ENCODE measurements at regions not wholly inside any gene's neighbourhood (a gene's known extent, or its start where the extent isn't known, plus 50 kb on each side); places are given as distances from the start of the nearest gene placed in this dataset.

DNA sequence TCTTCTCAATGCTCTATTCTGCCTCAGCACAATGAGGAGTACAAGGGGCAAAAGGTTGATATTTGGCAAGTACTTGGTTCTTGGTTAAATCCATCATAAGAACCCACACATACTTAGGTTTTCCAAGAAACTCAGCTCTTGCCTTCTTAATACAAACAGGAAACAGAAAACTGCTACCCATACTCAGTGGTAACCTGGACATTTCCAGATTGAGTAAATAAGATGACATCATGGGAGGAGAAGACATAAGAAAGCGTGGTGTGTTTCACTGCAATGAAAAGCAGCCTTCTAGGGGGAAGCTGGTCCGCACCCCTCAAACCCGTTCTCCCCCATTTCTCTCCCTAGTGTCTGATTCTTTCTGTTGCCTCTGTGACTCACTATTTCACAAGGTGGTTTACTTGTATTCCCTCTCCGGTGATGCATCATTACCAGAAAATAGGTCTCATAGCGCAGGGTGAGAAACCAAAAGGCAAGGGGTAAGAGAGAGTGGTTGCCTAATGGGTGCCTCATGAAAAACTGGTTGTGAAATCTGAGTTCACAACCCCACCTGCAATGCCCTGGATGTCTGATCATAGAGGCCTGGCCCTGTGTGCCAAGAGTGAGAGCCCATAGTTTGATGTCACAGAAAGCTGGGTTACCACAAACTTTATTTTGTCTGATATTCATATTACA, 326.5 kb upstream of the TBX3 start:
- no peak overlapping the region for H3K27ac ChIP-seq (ENCODE audit: low read depth, low read length)

More for the DNA sequence above, 326.5 kb upstream of the TBX3 start:
- RAD21 ChIA-PET (ENCODE audit: low non-redundant PET in 1 of 2, low total read pairs in 2 of 2, uncharacterized antibody in 2 of 2, unreplicated experiment in 2 of 2), result no interaction called here
- Histone ChIP-seq H3K9ac (ENCODE audit: low read length) (no peak overlapping the region), H3K36me3 (ENCODE audit: control insufficient read depth in 1 of 2, insufficient read depth in 2 of 2, low read length in 2 of 2) (no peaks in the 10 kb centered on the region), H3K4me1 (ENCODE audit: control insufficient read depth in 1 of 2, insufficient read depth in 2 of 2, low read length in 2 of 2) (no peaks in the 10 kb centered on the region), H3K79me2 (ENCODE audit: insufficient read depth, low read length) (no peaks in the 10 kb centered on the region), H3K9me2 (ENCODE audit: insufficient read depth) (no peaks in the 10 kb centered on the region), H2AFZ (ENCODE audit: low read depth, low read length, poor library complexity, severe bottlenecking) (no peak overlapping the region), H4K20me1 (ENCODE audit: insufficient read depth) (no peaks in the 10 kb centered on the region), H3K4me2 (ENCODE audit: low read length) (no peak overlapping the region), H3K27me3 (ENCODE audit: insufficient read depth, low read length) (peaks cover 26% of the 10 kb centered on the region; the same call in 1 of the 2 replicates), H3K4me3 (replicated peaks in 1 of 2; ENCODE audit: low read depth in 1 of 2, low read length in 2 of 2) (no peak overlapping the region), H3K9me3 (ENCODE audit: control insufficient read depth in 1 of 2, insufficient read depth in 1 of 2, low read depth in 1 of 2, low read length in 2 of 2) (no peaks in the 10 kb centered on the region)
- CTCF ChIA-PET, result no interaction called here
- DNase-seq (ENCODE audit: low read depth, low spot score), result no peak
- intact Hi-C loops (cut with micrococcal nuclease), result no loop called here
- TF ChIP-seq SIN3A (IDR thresholded peaks at IDR 0.05; ENCODE audit: low read depth), result no peak
- TF ChIP-seq EZH2 (IDR thresholded peaks at IDR 0.05), result no peak
- TF ChIP-seq, protein P1, sequence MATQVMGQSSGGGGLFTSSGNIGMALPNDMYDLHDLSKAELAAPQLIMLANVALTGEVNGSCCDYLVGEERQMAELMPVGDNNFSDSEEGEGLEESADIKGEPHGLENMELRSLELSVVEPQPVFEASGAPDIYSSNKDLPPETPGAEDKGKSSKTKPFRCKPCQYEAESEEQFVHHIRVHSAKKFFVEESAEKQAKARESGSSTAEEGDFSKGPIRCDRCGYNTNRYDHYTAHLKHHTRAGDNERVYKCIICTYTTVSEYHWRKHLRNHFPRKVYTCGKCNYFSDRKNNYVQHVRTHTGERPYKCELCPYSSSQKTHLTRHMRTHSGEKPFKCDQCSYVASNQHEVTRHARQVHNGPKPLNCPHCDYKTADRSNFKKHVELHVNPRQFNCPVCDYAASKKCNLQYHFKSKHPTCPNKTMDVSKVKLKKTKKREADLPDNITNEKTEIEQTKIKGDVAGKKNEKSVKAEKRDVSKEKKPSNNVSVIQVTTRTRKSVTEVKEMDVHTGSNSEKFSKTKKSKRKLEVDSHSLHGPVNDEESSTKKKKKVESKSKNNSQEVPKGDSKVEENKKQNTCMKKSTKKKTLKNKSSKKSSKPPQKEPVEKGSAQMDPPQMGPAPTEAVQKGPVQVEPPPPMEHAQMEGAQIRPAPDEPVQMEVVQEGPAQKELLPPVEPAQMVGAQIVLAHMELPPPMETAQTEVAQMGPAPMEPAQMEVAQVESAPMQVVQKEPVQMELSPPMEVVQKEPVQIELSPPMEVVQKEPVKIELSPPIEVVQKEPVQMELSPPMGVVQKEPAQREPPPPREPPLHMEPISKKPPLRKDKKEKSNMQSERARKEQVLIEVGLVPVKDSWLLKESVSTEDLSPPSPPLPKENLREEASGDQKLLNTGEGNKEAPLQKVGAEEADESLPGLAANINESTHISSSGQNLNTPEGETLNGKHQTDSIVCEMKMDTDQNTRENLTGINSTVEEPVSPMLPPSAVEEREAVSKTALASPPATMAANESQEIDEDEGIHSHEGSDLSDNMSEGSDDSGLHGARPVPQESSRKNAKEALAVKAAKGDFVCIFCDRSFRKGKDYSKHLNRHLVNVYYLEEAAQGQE (IDR thresholded peaks at IDR 0.05; ENCODE audit: low read depth), result no peak
- TF ChIP-seq ZNF274 (IDR thresholded peaks at IDR 0.05; ENCODE audit: low read depth, low read length), result no peak
- no peak for TF ChIP-seq POLR2AphosphoS5 (IDR thresholded peaks at IDR 0.05; ENCODE audit: low read depth, low read length)
- TF ChIP-seq ZBTB33 (IDR thresholded peaks at IDR 0.05; ENCODE audit: extremely low read depth, insufficient replicate concordance, low read length), result no peak
- no peak for TF ChIP-seq SP1 (IDR thresholded peaks at IDR 0.05; ENCODE audit: low read depth)
- TF ChIP-seq, protein P2, sequence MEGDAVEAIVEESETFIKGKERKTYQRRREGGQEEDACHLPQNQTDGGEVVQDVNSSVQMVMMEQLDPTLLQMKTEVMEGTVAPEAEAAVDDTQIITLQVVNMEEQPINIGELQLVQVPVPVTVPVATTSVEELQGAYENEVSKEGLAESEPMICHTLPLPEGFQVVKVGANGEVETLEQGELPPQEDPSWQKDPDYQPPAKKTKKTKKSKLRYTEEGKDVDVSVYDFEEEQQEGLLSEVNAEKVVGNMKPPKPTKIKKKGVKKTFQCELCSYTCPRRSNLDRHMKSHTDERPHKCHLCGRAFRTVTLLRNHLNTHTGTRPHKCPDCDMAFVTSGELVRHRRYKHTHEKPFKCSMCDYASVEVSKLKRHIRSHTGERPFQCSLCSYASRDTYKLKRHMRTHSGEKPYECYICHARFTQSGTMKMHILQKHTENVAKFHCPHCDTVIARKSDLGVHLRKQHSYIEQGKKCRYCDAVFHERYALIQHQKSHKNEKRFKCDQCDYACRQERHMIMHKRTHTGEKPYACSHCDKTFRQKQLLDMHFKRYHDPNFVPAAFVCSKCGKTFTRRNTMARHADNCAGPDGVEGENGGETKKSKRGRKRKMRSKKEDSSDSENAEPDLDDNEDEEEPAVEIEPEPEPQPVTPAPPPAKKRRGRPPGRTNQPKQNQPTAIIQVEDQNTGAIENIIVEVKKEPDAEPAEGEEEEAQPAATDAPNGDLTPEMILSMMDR (IDR thresholded peaks at IDR 0.05 in 2 of 3, conservative IDR thresholded peaks at IDR 0.05 in 1 of 3; ENCODE audit: borderline replicate concordance in 1 of 3, insufficient read depth in 1 of 3, low read depth in 2 of 3, low read length in 2 of 3), result no peak
- TF ChIP-seq SRF (IDR thresholded peaks at IDR 0.05; ENCODE audit: low read depth), result no peak
- TF ChIP-seq ATF3 (IDR thresholded peaks at IDR 0.05), result no peak
- no peak for TF ChIP-seq ELF1 (IDR thresholded peaks at IDR 0.05; ENCODE audit: borderline replicate concordance, low read depth)
- TF ChIP-seq RAD21 (IDR thresholded peaks at IDR 0.05; ENCODE audit: low read depth), result no peak
- TF ChIP-seq TCF7L2 (IDR thresholded peaks at IDR 0.05; ENCODE audit: borderline replicate concordance, extremely low read depth, insufficient read depth, insufficient read length), result no peak
- no peak for TF ChIP-seq JUND (IDR thresholded peaks at IDR 0.05)
- no peak for TF ChIP-seq EGR1 (IDR thresholded peaks at IDR 0.05; ENCODE audit: low read depth)
- TF ChIP-seq EZH2phosphoT487 (IDR thresholded peaks at IDR 0.05; ENCODE audit: borderline replicate concordance), result no peak
- TF ChIP-seq YY1 (IDR thresholded peaks at IDR 0.05; ENCODE audit: extremely low read depth, insufficient replicate concordance, low read depth, low read length), result no peak
- TF ChIP-seq FOSL1 (IDR thresholded peaks at IDR 0.05; ENCODE audit: low read depth), result no peak
- no peak for TF ChIP-seq CEBPB (IDR thresholded peaks at IDR 0.05; ENCODE audit: low read depth)
- no TSS peak for BruUV-seq (replicated peaks)
- no peak for ATAC-seq
- POLR2A ChIA-PET, result no interaction called here

Data from HCT116 (cell line).